NCI-H2107 (cell line): ENCODE measurements at regions not wholly inside any gene's neighbourhood (a gene's known extent, or its start where the extent isn't known, plus 50 kb on each side); places are given as distances from the start of the nearest gene placed in this dataset.
"Not testable (repeated sequence)": the region's sequence is repeated elsewhere in the genome, so short reads cannot be mapped to it uniquely, and the experiment has no call there.

Experiments
- DNase-seq: peaks from one replicate; lab custom pipeline; 2025; lab: John Stamatoyannopoulos, UW

DNA sequence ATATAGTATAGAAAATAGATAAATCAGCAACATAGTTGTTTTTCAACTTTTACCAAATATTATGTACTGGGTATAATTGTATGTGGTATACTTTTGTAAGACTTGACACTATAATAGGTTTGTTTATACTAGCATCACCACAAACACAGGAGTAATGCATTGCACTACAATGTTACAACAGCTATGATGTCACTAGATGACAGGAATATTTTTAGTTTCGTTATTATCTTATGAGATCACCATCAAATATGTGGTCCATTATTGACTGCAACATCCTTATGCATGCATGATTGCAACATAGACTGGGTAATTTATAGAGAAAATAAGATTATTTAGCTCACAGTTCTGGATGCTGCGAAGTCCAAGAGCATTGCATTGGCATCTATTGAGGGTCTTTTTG is 678.4 kb upstream of the ZNF804A start:
- no peak for DNase-seq

DNA sequence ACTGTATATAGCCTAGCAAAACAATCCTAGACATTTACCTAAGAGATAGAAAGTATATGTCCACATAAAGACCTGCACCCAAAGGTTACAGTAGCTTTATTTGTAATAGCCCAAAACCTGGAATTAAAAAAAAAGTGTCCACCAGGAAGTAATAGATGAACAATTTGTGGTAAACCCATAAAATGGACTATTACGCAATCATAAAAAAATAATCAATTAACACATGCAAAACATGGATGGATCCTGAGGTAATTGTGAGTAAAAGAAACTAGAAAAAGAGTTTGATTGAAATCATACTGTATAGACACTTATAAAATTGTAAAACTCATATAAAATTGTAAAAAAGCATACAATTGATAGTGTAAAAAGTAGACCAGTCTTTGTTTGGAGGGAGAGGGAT is 673.0 kb upstream of the ZNF804A start:
- no peak for DNase-seq

DNA sequence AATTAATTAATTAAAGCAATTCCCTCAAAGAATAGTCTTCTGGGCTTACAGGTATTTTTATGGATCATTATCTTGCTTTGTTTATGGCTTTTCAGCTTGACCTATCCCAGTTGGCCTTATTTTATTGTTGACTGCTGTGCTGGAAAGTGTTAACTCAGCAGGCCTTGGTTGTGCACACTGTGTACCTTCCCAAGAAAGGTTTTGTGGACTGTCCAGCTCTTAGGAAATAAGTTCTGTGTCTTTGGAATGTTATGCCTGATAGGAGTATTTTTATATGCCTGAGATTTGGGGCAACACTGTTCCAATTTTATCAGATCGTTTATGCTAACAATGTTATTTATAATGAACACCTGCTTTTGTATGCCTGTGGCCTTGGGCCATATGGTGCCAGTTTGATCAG is 671.9 kb upstream of the ZNF804A start:
- DNase-seq: no peak

DNA sequence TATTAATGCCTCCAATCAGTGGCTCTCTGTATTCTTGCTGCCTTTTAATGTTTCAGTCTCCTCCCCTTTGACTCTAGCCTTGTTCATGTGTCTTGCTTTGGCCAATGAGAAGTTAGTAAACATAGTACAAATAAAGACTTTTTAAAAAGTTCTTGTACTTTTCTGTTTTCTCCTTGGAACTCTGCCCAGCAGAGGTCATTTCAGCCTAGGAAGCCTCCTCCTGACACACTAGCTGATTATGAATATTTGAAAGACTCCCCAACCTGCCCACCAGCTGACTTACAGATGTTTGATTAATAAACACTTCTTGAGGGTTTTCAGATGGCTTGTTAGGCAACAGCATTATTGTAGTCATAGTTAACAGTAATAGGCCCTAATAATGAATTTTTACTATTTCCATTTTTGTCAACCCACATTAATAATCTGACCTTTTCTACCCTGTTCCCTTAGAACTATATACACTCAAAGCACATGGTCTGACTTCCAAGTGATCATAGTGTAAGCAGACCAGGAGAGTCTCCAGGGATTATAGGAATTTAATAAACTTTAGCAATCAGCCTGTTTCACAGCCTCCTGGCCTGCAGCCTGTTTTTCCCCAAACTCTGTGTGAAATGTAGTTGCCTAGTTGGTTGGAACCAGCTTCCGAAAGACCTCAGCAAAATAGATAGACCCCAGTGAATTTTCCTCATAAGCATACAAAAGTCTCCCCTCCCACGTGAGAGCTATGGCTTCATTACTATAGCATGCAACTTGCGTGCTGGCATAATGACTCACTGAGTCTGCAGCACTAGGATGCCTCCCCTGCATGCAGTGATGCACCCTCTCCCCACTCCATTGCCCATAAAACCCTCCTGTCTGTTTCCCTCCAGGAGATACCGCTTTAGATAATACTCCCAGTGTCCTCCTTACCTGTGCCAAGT is 670.7 kb upstream of the ZNF804A start:
- no peak for DNase-seq

DNA sequence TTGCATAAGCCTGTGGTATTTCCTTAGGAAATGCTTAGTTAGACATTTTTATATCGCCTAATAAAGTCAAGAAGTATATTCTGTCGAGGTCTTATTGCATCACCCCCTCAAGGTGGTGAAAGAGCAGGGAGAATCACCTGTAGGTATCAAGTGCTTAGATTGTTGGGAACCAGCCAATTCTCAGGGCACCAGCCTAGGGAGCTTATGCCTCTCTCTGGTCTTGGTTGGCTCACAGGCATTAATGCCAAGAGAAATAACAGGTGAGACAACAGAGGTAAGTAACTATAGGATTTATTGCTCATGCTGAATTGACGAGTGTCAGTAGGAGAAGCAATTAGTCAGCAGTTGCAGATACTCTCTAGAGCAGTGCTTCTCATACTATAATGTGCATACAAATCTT is 663.3 kb upstream of the ZNF804A start:
- DNase-seq: no peak

GRCh38 chr2:183937220-183937619 is 661.1 kb upstream of the ZNF804A start:
- no peak for DNase-seq

- DNase-seq: no peak
Observed at GRCh38 chr2:183946193-183946592, 652.1 kb upstream of the ZNF804A start.

- DNase-seq: no peak
Observed at GRCh38 chr2:183948861-183949260, 649.5 kb upstream of the ZNF804A start.

DNA sequence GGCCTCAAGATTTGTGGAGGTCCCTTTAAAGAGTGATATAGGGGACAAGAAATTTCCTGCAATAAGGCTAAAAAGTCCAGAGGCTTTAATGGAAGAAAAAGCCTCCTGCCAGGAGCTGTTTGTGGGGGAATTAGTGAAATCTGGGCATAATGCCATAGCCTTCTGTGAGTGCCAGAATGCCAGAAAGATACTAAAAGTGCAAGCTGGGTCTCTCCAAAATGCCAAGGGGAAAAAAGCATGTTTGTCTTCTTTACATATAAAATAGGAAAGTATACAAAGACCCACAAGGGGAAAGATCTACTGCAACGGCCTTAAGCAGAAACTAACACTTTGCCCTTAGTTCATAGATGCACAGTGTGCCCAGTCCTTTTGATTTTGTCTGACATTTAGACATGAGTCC is 647.7 kb upstream of the ZNF804A start:
- DNase-seq: no peak

- DNase-seq: no peak
Observed at GRCh38 chr2:183951630-183952029, 646.7 kb upstream of the ZNF804A start.

- DNase-seq: no peak
Observed at GRCh38 chr2:183952741-183953140, 645.6 kb upstream of the ZNF804A start.

DNA sequence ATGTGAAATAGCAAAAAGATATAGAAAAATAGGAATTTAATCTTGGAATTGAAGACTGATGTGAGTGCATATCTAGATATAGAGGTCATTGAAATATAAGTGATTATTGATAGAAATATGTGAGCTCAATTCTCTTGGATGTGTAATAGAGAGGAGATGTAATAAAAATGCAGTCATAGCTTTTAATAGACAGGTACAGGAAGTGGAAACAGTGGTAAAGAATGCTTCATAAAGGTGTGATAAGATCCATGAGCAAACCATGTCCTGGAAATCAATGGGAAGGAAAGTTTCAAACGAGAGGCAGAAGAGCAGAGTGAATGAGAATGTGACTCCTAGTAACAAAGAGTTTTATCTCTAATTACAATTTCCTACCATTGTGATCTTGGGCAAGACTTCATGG is 634.7 kb upstream of the ZNF804A start:
- no peak for DNase-seq

- no peak for DNase-seq
Observed at GRCh38 chr2:183964565-183964964, 633.8 kb upstream of the ZNF804A start.

- DNase-seq: no peak
Observed at GRCh38 chr2:183967756-183968155, 630.6 kb upstream of the ZNF804A start.

DNA sequence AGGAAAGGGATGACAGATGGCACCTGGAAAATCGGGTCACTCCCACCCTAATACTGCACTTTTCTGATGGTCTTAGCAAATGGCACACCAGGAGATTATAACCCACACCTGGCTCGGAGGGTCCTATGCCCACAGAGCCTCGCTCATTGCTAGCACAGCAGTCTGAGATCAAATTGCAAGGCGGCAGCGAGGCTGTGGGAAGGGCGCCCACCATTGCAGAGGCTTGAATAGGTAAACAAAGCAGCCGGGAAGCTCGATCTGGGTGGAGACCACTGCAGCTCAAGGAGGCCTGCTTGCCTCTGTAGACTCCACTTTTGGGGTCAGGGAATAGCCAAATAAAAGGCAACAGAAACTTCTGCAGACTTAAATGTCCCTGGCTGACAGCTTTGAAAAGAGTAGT is 622.7 kb upstream of the ZNF804A start:
- not testable (repeated sequence) for DNase-seq

- no peak for DNase-seq
Observed at GRCh38 chr2:183984871-183985270, 613.5 kb upstream of the ZNF804A start.

- no peak for DNase-seq
Observed at GRCh38 chr2:183991968-183992367, 606.4 kb upstream of the ZNF804A start.

DNA sequence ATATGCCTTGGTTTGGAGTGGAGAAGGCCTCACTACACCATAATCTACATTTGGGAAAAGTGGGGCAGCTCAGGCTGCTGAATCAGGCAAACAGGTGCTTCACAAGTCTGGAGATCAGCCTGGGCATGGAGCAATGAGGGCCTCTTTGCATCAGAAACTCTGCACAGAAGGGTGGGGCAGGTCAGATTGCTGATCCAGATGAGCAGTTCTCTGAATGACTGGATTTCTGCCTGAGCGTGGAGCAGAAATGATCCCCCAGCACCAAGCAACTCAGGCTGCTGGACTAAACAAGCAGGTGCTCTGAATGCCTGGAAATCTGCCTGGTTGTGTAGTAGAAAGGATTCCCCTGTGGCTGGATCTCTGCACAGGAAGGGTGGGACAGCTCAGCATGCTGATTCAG is 605.3 kb upstream of the ZNF804A start:
- DNase-seq: no peak

DNA sequence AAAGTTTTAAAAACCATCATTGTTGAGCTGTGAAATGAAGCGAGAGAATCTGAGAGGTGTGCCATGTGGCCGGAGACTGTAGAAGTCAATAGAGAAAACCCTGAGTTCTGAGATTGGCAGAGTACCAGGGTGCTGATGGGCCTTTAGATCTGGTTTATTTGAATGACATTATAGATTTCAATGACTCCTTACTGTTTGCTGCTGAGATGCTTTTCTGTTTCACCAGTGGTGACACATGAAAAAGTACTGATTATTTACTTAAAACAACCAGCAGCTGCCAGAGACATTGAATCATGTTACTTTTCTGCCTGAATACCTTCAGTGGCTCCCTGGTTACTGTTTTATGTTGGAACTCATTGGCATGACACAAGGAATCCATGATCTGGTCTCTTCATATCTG is 602.7 kb upstream of the ZNF804A start:
- DNase-seq: no peak

- DNase-seq: no peak
Observed at GRCh38 chr2:183996825-183997793, 601.2 kb upstream of the ZNF804A start.

DNA sequence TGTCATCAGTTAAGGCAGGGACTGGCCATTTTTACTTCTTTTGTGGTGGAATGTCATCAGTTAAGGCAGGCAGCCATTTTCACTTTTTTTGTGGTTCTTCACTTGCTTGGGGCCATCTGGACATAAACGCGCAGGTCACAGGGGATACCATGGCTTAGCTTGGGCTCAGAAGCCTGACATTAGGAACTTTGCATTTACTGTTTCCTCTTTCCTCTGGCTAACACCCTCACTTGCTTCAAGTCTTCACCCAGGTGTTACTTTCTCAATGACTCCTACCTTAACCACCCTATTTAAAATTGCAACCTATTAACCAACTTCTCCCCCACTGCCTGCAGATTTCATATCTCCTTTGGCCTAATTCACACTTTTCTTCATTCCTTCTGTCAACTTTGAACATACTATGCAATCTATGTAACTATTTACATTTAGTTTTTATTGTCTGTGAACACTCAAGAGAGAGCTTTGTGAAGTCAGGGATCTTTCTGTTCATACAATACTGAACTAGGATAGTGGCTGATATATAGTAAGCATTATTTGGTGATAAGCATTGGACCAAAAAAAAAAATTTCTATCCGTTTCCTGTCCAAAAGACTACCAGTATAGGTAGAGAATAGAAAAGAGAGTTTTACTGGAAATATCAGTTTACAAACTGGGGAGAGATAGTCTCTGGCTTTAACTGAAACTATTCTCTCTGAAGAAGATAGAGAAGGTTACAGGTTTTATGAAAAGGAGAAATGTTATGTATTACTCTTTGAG is 600.1 kb upstream of the ZNF804A start:
- DNase-seq: no peak

DNA sequence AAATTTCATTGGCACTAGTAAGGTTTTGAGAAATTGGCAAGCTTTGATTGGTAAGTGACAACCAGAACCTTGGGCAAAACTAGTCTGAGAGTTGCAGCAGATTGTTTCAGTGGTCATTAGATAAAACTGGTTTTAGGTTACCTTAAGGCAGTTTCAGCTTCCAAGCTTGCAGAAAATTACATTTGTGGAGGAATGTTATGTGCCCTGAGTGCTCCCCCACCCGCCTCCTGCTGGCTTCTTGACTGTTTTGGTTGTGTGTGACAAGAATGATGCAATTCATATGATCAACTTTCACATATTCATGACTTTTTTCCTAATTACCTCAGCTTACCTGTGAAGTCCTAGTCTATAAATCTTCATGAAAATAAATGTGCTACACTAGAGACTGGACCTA is 599.5 kb upstream of the ZNF804A start:
- no peak for DNase-seq
